HG03571 (cell line): ENCODE measurements at regions not wholly inside any gene's neighbourhood (a gene's known extent, or its start where the extent isn't known, plus 50 kb on each side); places are given as distances from the start of the nearest gene placed in this dataset.

ENCODE experiments used
- ATAC-seq: cut with Tn5 transposase; IDR thresholded peaks from one replicate; pipeline ENCODE4 v1.9.1; 2021; ENCODE audit not compliant: unreplicated experiment

DNA sequence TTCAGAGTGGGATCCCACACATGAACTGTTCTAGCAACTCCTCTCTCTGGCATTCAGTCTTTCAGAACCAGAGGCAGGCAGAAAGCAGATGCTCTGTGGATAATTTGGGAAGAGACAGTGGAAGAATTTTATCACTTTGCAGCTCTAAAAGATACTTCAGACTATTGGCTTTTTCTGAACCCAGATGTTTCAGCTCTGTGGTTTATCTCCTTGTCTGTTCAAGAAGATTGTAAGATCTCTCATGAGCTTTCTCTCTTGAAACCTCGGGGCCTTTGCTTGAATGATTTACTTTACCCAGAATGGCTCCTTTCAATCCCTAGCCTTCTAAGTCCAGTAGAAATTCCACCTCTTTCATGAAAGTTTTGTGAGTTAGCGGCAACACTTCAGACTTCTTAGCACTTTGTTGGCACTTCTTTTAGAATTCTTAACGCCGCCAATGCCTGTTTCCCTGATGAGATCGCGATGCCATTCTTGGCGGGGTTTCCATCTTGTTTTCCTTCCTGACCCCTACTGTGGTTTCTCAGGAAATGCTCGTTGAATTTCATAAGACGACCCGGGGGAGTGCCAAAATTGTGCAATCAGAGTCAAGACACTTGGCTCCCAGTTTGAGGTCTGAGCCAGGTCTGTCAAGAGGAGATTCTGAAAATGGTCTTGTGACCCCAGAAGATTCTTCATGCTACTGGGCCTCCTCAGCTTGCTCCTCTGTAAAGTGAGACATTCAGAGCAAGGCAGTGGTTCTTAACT, 107.0 kb upstream of the PRICKLE1 start:
- ATAC-seq, result no peak

DNA sequence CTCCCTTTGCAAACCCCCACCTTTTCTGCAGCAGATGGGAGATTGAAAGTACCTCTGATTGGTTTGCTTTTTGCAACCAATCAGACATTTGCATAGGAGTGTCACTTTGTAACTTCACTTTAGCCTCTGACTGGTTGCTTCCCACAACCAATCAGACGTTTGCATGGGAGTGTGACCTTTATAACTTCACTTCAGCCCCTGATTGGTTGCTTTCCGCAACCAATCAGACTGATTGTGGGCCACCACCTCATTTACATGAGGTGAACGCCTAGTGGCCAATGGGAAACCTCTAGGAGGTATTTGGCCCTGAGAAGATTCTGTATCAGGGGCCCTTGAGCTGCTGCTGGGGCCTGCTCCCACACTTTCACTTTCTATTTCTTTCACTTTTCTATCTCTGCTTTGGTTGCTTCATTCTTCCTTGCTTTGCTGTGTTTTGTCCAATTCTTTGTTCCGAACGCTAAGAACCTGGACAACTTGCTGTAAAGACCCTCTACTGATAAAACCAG, 106.0 kb upstream of the PRICKLE1 start:
- no peak for ATAC-seq

DNA sequence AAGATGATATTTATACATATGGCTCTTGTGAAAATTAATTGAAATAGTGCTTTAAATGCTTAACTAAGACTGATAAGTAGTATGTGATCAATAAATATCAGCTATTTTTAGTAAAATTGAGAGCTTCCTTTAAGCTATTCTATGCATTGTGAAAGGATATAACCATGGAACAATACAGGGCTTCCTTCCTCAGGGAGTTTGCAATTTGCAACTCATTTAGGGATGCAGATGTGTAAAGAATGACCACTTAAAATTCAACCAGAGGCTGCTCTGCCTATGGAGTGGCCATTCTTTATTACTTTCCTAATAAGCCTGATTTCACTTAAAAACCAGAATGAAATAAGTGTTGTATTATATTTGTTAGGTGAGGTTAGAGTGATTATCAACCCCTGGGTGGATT, 103.2 kb upstream of the PRICKLE1 start:
- no peak for ATAC-seq

DNA sequence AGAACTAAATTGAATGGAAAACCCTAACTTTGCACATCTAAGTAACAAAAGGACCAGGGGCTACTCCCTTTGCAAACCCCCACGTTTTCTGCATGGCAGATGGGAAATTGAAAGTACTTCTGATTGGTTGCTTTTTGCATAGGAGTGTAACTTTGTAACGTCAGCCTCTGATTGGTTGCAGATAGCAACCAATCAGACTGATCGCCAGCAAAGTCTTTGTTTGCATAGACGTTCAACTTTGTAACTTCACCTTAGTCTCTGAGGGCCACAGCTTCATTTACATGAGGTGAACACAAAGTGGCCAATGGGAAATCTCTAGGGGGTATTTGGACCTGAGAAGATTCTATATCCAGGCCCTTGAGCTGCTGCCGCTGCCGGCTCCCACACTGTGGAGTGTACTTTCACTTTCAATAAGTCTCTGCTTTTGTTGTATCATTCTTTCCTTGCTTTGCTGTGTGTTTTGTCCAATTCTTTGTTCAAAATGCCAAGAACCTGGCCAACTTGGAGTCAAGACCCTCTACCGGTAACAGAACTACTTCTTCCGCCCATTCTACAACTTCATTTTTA, 102.5 kb upstream of the PRICKLE1 start:
- no peak for ATAC-seq

DNA sequence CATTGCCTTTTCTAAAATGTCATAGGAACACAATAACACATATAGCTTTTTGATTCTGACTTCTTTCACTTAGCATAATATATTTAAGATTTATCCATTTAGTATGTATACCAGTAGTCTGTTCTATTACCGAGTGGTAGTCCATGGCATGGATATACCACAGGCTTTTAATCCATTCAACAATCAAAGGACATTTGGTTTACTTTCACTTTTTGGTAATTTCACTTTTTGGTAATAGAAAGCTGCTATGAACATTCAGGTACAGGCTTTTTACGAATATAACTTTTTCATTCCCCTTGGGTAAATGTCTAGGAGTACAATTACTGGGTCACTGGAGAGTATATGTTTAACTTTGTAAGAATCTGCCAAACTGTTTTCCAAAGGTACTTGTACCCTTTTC, 100.7 kb upstream of the PRICKLE1 start:
- no peak for ATAC-seq

DNA sequence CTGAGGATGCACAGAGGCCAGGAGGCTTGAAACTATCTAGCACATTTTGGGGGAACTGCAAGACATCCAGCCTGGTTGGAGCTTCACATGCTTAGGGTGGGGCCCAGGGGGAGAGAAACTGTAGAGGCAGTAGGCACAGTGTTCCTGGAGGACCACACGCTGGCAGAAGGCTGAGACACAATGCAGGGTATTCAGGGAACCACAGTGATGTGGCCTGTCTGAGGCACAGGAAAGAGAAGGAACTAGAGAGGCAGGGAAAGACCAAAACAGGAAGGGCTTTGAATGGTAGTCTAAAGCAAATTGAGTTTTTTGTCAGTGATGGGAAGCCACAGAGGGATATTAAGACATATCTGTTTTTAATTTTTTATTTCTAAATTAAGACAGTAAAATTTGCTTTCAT, 100.2 kb upstream of the PRICKLE1 start:
- ATAC-seq, result no peak

DNA sequence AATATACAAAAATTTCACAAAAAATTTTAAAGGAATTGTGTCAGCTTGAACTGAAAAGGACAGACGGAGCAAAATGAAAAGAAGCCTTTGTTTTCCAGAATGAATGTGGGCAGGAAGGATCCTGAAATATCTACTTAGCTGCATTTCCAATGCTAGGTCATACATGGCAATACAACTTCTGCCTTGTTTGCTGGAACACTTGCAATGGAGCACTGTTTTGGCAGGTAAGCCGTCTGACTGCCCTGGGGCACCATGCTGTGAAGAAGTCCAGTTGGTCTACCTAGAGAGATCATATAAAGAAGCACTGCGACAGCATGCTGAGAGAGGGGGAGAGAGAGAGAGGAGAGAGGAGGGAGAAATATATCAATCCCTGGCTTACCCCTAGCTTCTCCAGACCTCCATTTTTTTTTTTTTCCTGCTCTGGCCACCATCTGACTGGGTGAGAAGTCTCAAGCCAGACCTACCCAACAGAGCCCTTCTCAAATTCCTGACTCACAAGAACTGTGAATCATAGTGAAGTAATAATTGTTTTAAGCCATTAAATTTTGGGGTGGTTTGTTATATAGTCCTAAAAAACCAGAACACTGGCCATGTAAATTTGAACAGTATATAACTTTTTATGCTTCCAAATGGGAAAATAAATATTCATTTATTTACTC, 97.1 kb upstream of the PRICKLE1 start:
- no peak for ATAC-seq

DNA sequence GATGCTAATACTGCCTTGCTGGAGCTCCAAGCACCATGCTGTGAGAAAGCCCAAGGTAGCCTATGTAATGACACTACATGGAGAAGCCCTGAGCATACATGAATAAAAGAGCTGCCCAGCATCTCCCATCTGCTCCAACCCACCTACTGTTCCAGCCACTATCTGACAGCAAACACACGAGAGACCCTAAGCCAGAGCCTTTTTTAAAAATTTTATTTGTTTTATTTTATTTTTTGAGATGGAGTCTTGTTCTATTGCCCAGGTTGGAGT, 95.2 kb upstream of the PRICKLE1 start:
- no peak for ATAC-seq

DNA sequence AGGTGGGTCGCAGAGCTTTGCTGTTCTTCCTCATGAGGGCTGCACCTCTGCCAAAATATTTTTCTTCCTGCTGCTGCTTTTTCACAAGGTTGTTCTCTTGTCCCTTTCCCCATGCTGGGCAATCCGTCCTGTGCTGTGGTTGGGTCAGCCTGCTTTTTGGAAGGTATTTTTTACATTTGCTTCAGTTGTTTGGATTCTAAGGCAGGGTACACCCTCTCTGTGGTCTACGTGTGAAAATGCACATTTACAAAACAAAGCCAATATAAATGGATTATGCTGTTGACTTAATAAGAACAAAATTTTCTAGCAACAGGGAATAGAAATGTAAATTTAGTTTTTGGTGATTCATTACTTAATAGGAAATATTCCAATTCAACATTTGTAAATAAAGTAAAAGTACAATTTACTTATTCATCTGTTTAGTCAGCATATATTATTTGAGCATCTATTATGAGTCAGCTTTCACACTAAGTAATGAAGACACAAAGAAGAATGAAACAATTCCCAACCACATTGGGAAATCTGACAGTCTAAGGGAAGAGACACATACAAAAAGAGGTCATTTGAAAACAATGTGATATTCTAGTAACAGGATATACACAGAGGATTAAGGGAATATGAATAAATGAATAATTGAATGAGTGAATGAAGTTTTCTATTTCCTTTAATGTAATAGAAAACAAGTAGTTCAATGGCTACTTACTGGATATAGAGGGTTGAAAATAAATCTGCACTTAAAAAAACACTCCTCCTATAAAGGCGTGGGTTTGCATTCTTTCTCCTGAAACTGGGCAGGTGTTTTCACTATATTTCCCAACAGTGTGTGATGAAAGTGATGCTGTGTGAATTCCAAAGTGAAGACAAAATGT, 94.6 kb upstream of the PRICKLE1 start:
- no peak for ATAC-seq

DNA sequence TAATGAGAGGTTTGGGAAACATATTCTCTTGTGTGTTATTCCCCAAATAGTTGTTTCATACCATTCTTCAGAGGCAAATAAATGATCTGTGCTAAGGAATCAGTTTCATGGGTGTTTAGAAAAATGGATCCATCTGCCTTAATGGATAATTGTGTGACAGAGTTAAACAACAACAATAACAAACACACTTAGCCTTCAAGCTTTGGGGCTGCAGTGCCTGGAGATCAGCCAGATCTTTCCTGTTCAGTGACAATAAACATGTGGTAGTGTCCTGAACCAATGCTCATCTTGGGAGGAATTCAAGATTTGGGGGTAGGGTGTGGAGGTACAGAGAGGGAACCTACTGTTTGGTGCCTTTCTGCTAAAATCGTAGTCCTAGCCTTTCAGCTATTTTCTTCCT, 93.7 kb upstream of the PRICKLE1 start:
- no peak for ATAC-seq

DNA sequence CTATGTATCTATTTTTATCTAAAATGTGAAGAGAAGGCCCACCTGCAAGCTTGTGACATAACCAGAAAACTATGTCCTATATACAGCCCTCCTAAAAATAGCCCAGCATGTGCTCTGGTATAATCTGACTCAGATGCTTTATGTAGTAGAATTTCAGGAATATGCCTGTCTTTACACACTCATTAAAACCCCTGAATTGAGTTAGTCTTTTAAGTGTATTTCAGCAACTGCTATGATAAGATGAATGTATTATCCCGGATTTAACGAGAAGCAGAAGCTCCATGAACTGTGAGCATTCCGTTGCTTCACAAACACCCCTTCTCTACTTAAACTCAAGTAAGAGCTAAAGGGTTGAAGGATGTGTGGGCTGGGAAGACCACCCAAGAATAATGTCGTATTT, 89.9 kb upstream of the PRICKLE1 start:
- no peak for ATAC-seq

DNA sequence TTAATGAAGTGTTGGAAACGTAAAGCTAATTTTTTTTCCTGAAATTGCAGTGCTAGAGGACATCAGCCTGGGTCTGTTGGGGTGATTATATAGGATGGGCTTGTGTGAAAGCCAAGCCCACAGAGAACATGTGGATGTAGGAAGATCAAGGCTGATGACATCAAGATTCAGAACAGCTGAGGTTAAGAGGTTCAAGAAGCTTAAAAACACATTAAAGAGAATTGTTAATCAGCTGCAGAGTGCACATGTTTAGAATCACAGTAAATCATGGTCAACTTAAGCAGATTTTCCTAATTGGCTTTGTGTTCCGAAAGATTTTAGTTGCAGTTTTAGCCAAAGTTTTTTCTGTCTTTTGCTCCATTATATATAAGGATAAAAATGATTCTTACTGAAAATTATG, 87.9 kb upstream of the PRICKLE1 start:
- ATAC-seq, result no peak

DNA sequence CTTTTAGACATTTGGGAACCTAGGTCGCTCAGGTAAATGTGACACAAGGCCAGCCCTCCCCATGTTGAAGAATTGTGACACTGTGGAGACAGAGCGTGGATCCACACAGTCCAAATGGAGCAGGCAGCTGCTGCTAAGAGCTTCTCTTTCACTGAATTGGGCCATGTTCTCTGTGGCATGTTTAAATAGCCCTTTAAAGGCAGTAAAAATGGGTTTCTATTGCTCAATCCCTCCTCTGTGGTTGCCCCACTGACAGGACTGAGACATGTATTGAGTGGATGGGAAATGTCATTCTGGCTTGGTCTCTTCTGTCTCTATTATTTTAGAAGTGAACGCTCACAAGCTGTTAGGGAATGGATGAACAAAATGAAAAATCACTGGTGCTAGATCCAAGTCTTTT, 84.0 kb upstream of the PRICKLE1 start:
- no peak for ATAC-seq

DNA sequence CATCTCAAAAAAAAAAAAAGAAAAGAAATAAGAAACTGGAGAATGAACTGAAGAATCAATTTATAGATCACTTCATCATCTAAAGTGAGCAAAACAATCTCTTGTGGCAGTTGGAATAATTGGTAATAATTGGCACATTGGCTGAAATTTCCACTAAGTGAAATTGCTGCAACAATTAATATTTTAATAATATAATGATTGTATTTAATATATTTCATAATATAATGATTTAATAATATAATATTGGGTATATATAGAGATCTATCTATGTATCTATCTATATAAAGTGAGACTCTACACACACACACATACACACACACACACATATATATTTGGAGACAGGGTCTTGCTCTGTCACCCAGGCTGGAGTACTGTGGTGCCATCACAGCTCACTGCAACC, 81.2 kb upstream of the PRICKLE1 start:
- no peak for ATAC-seq

DNA sequence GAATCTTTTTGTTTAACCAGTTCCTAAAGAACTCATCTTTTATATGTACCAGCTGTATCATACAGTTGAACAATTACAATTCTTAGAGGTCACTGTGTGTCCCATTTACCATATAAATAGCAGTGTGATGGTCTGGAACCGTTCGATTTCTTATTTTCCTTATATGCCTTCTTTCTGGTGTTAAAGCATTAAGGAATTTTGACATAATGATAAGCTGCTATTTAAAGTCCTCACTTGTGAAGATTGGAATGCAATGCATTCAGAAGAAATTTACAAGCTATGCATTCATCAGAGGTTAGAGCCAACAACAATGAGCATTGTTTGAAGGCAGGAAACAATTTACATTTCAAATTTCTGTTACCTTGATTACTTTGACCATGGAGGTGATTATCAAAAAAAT, 80.0 kb upstream of the PRICKLE1 start:
- ATAC-seq, result no peak

DNA sequence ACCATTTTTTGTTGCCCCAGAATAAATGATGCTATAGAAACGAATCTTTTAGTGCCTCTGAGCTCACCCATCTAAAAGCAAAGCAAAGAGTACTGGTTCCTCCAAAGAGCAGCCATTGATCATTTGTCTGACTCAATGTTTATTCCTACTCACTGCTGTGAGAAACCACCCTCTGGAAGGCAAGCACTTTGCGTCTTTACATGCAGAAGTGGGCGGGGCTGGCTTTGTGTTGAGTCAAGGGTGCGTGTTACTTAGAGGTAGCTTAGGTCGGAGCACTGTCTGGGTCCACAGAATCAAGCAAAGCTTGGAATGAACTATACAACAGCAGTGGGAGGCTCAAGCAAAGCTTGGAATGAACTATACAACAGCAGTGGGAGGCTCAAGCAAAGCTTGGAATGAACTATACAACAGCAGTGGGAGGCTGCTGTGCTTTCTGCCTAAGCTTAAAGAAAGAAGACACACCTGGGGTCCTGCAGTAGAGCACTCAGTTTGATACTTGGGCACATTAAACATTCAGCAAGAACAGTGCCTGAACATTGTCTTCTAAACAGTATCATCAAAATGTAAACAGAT, 77.2 kb upstream of the PRICKLE1 start:
- no peak for ATAC-seq

DNA sequence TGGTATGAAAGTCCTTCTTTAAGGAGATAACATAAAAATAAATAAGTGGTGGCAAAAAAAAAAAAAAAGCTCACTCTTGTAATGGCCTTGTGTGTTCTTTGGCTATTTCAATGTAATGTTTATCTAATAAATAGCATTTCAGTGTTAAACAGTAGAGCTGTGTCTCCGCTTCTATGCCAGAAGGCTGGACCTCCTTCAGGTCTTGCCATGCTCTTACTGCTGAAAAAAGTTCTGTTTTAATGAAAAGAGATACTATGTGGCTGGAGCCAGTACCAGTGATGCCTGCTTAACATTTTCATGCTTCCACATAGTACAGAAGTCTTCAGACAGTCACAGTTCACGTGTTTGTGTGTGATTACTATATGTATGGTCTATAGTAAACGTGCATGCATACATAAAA, 74.1 kb upstream of the PRICKLE1 start:
- no peak for ATAC-seq

DNA sequence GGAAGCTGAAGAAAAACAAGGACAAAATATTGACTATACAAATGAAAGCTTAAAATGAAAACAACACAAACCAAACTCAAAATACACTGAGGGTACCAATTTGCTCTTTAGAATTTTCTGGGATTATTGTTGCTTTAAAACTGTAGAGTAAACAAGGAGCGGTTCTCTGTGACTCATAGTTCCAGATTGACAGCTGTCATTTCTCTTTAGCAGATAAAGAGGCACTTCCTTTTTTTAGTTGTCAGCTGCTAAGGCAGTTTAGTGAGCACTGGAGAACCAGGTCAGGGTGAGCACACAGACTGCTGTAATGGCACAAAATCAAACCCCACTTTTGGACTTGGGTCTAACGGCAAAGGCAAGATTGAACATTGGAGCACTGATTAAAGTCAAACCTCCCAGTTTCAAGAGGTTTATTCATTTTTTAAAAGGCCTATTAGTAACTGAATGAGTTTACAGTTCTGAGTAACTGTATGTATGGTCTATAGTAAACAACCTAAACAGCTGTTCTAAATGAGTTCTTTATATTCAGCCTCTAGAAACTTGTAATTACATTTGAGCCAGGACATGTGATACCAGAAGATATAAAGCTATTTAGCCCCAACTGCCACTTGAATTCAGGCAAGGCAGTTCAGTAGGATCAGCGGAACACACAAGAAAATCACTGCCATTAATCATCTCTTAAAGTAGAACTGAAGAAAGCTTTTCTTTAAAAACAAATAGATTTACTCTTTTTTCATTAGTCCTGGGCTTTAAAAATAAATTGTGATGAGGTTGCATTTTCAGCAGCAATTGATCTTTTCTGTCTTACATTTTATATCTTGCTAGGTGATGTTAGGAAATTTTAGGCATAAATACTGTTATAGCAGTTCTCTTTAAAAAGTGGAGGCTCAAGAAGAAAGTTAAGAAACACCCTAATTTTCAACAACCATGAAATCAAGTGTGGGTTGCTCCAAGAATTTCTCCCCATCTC, 71.7 kb upstream of the PRICKLE1 start:
- ATAC-seq, result no peak

DNA sequence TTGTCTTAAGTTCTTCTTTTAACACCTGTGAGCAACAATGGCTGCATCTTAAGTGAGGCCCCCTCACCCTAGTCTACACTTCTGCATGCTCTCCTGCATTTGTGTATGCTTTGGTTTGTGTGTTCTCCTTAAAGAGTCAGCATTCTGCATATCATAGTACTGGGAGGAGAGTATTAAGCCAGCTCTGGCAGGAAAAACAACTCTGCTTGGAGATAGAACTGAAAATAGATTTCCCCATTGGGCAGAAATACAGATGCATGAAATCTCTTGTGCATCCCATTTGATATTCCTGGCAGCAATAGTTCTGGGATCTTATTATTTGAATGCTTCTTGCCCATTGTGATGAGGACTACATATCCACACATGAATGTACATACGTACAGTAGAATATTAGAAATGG, 70.6 kb upstream of the PRICKLE1 start:
- ATAC-seq, result no peak

DNA sequence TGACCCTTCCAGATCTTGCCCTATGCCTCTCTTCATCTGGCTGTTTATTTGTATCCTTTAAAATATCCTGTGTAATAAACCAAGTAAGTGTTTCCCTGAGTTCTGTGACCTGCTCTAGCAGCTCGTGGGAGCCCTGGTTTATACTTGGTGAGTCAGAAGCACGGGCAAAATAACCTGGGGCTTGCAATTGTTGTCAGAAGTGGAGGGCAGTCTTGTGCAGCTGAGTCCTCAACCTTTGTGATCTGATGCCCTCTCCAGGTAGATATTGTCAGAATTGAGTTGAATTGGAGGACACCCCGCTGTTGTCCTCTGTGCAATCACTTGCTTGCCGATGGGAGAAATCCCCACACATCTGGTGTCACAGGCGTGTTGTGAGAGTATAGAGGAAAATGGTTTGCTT, 62.5 kb upstream of the PRICKLE1 start:
- no peak for ATAC-seq
